H9 (cell line): ENCODE measurements at regions not wholly inside any gene's neighbourhood (a gene's known extent, or its start where the extent isn't known, plus 50 kb on each side); places are given as distances from the start of the nearest gene placed in this dataset.

Experiments
- DNase-seq: peaks from one replicate; pipeline ENCODE4 v3.0.0-alpha.2; 2017
- H2AFZ ChIP-seq: one replicate; pipeline ENCODE4 v1.6.1; 2013; ENCODE audit warnings: mild to moderate bottlenecking, low read length, control low read depth, moderate library complexity
- H2AK5ac ChIP-seq: 2 replicates; pipeline ENCODE4 v1.6.1; 2013; ENCODE audit warnings: low read length, control low read depth, mixed read lengths; ENCODE audit not compliant: insufficient read length
- H2BK120ac ChIP-seq: one replicate; pipeline ENCODE4 v1.6.1; 2013; ENCODE audit warnings: low read depth, mild to moderate bottlenecking, low read length, control low read depth, inconsistent platforms; ENCODE audit not compliant: poor library complexity, severe bottlenecking
- H2BK12ac ChIP-seq: 2 replicates; pipeline ENCODE4 v1.6.1; 2013; ENCODE audit warnings: low read length, control low read depth, mixed read lengths, low read depth; ENCODE audit not compliant: insufficient read length
- H2BK15ac ChIP-seq: 2 replicates; pipeline ENCODE4 v1.6.1; 2013; ENCODE audit warnings: low read depth, low read length, control low read depth
- H2BK20ac ChIP-seq: one replicate; pipeline ENCODE4 v1.6.1; 2013; ENCODE audit warnings: low read depth, mild to moderate bottlenecking, low read length, control low read depth, inconsistent platforms; ENCODE audit not compliant: poor library complexity, severe bottlenecking
- H2BK5ac ChIP-seq: 2 replicates; pipeline ENCODE4 v1.6.1; 2013; ENCODE audit warnings: low read length, control low read depth, mixed read lengths; ENCODE audit not compliant: insufficient read length
- H3K14ac ChIP-seq: 2 replicates; pipeline ENCODE4 v1.6.1; 2013; ENCODE audit warnings: low read length, control low read depth; ENCODE audit not compliant: insufficient read depth
- H3K18ac ChIP-seq: 2 replicates; pipeline ENCODE4 v1.6.1; 2013; ENCODE audit warnings: low read depth, mild to moderate bottlenecking, mixed read lengths, low read length, control low read depth; ENCODE audit not compliant: insufficient read length
- H3K23ac ChIP-seq: 2 replicates; pipeline ENCODE4 v1.6.1; 2013; ENCODE audit warnings: low read length, control low read depth, mixed read lengths, low read depth; ENCODE audit not compliant: insufficient read length
- H3K23me2 ChIP-seq: 2 replicates; pipeline ENCODE4 v1.6.1; 2013; ENCODE audit warnings: low read depth, mild to moderate bottlenecking, mixed read lengths, low read length, control low read depth; ENCODE audit not compliant: insufficient read length, poor library complexity, severe bottlenecking
- H3K27ac ChIP-seq: 2 replicates; pipeline ENCODE4 v1.5.1; 2013; ENCODE audit warnings: low read length, control low read depth, mixed read lengths, low read depth; ENCODE audit not compliant: insufficient read length
- H3K27me3 ChIP-seq: 2 replicates; pipeline ENCODE4 v1.6.1; 2013; ENCODE audit warnings: low read length, control low read depth, inconsistent platforms; ENCODE audit not compliant: insufficient read depth
- H3K4ac ChIP-seq: 2 replicates; pipeline ENCODE4 v1.6.1; 2013; ENCODE audit warnings: low read depth, mild to moderate bottlenecking, control low read depth, inconsistent platforms, low read length, moderate library complexity
- H3K4me1 ChIP-seq: 2 replicates; pipeline ENCODE4 v1.6.1; 2013; ENCODE audit warnings: low read length, control low read depth, inconsistent platforms; ENCODE audit not compliant: insufficient read depth
- H3K4me2 ChIP-seq: 2 replicates; pipeline ENCODE4 v1.6.1; 2013; ENCODE audit warnings: low read length, control low read depth, mixed read lengths; ENCODE audit not compliant: insufficient read length, insufficient read depth
- H3K56ac ChIP-seq: 2 replicates; pipeline ENCODE4 v1.6.1; 2013; ENCODE audit warnings: low read depth, mild to moderate bottlenecking, mixed read lengths, low read length, control low read depth; ENCODE audit not compliant: insufficient read length
- H3K79me1 ChIP-seq: 2 replicates; pipeline ENCODE4 v1.6.1; 2013; ENCODE audit warnings: low read depth, mild to moderate bottlenecking, moderate library complexity, low read length, control low read depth, inconsistent platforms; ENCODE audit not compliant: insufficient read depth, poor library complexity, severe bottlenecking
- H3K79me2 ChIP-seq: 2 replicates; pipeline ENCODE4 v1.6.1; 2013; ENCODE audit warnings: low read length, control low read depth, inconsistent platforms; ENCODE audit not compliant: insufficient read depth
- H3K9ac ChIP-seq: 2 replicates; pipeline ENCODE4 v1.6.1; 2013; ENCODE audit warnings: low read length, control low read depth, mixed read lengths; ENCODE audit not compliant: insufficient read length; ENCODE audit errors: extremely low read depth
- H3K9me3 ChIP-seq: one replicate; pipeline ENCODE4 v1.6.1; 2013; ENCODE audit warnings: low read depth, low read length, inconsistent platforms; ENCODE audit not compliant: control insufficient read depth
- H3T11ph ChIP-seq: one replicate; pipeline ENCODE4 v1.6.1; 2013; ENCODE audit warnings: mild to moderate bottlenecking, low read length, control low read depth, inconsistent platforms
- H4K20me1 ChIP-seq: one replicate; pipeline ENCODE4 v1.6.1; 2013; ENCODE audit not compliant: control insufficient read depth, insufficient read length, insufficient read depth
- H4K5ac ChIP-seq: 2 replicates; pipeline ENCODE4 v1.6.1; 2013; ENCODE audit warnings: low read depth, mild to moderate bottlenecking, mixed read lengths, low read length, control low read depth; ENCODE audit not compliant: insufficient read length
- H4K8ac ChIP-seq: replicated peaks from 2 replicates; pipeline ENCODE4 v1.6.1; 2013; ENCODE audit warnings: low read length, control low read depth, mixed read lengths, low read depth; ENCODE audit not compliant: insufficient read length
- H4K91ac ChIP-seq: 2 replicates; pipeline ENCODE4 v1.6.1; 2013; ENCODE audit warnings: low read depth, mild to moderate bottlenecking, moderate library complexity, mixed read lengths, low read length, control low read depth; ENCODE audit not compliant: insufficient read length
- H3K27ac Mint-ChIP-seq, 3 experiments: 2 replicates in 2 of 3; 3 replicates in 1 of 3; pipeline ENCODE4 v1.8.0; 2020 to 2021; ENCODE audit warnings: mixed read lengths in 3 of 3, mild to moderate bottlenecking in 1 of 3, moderate library complexity in 1 of 3
- H3K27me3 Mint-ChIP-seq: 2 replicates; pipeline ENCODE4 v1.8.0; 2021; ENCODE audit warnings: low read depth, mild to moderate bottlenecking, moderate library complexity, mixed read lengths
- H3K36me3 Mint-ChIP-seq, 3 experiments: 2 replicates in 2 of 3; 3 replicates in 1 of 3; pipeline ENCODE4 v1.8.0; 2020 to 2021; ENCODE audit warnings: low read depth in 3 of 3, mixed read lengths in 3 of 3; ENCODE audit not compliant: insufficient read depth in 1 of 3
- H3K4me1 Mint-ChIP-seq, 2 experiments: 2 replicates each; pipeline ENCODE4 v1.8.0; 2020; ENCODE audit warnings: mixed read lengths in 2 of 2
- H3K4me3 Mint-ChIP-seq, 2 experiments: 2 replicates in 1 of 2; 3 replicates in 1 of 2; pipeline ENCODE4 v1.8.0; 2020 to 2021; ENCODE audit warnings: mild to moderate bottlenecking in 2 of 2, mixed read lengths in 2 of 2, moderate library complexity in 1 of 2
- H3K9me3 Mint-ChIP-seq, 2 experiments: 2 replicates in 1 of 2; 3 replicates in 1 of 2; pipeline ENCODE4 v1.8.0; 2020; ENCODE audit warnings: mild to moderate bottlenecking in 2 of 2, mixed read lengths in 2 of 2, moderate library complexity in 1 of 2
- WGBS: extraction: QIAGEN DNeasy Blood & Tissue Kit; methylation state at CpG from one replicate; pipeline ENCODE4 v1.1.7; 2013; ENCODE audit warnings: missing lambda C conversion rate, low lambda C conversion rate, mixed read lengths; ENCODE audit not compliant: insufficient read length; ENCODE audit errors: extremely low coverage; 5-methylcytosine and 5-hydroxymethylcytosine counted together
- TF ChIP-seq, protein P1 (sequence below): fragments of 200-600 bp; sonication (generic); conservative IDR thresholded peaks from 3 replicates; pipeline ENCODE4 v1.8.0; 2021; ENCODE audit warnings: antibody characterized with exemption, mild to moderate bottlenecking

DNA sequence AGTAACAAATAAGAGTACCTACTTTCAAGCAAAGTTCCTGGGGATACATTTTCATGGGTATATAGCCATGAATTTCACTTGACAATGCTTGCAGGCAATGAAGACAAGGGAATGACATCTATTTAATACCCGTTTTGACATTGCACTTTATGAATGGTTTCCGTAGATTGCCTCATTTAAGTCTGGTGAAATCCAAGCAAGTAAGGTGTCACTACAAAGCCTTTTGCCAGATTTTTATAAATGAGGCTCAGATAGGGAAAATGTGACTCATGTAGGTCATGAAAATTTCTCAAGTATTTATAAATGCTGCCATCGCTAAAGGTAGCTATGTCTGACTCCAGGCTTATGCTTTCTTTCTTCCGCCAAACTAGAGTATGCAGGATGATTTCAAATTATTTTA is 644.3 kb downstream of the CDH8 start:
- Mint-ChIP-seq H3K9me3 (no peaks in the 10 kb centered on the region), H3K27me3 (0 out of 2 replicates have a peak, but pooled peaks cover 2% of the 10 kb centered on the region), H3K27ac (no peak overlapping the region), H3K4me1 (no peaks in the 10 kb centered on the region), H3K36me3 (no peaks in the 10 kb centered on the region), H3K4me3 (no peak overlapping the region)
- no peaks in the 10 kb centered on the region for H3K23me2 ChIP-seq
- no peak overlapping the region for H4K8ac ChIP-seq
- no peaks in the 10 kb centered on the region for H3K79me2 ChIP-seq
- TF ChIP-seq, protein P1, sequence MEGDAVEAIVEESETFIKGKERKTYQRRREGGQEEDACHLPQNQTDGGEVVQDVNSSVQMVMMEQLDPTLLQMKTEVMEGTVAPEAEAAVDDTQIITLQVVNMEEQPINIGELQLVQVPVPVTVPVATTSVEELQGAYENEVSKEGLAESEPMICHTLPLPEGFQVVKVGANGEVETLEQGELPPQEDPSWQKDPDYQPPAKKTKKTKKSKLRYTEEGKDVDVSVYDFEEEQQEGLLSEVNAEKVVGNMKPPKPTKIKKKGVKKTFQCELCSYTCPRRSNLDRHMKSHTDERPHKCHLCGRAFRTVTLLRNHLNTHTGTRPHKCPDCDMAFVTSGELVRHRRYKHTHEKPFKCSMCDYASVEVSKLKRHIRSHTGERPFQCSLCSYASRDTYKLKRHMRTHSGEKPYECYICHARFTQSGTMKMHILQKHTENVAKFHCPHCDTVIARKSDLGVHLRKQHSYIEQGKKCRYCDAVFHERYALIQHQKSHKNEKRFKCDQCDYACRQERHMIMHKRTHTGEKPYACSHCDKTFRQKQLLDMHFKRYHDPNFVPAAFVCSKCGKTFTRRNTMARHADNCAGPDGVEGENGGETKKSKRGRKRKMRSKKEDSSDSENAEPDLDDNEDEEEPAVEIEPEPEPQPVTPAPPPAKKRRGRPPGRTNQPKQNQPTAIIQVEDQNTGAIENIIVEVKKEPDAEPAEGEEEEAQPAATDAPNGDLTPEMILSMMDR, result no peak
- H2AFZ ChIP-seq, result no peak overlapping the region
- WGBS, result no CpG with 5 or more reads among the region's 4 CpGs
- no peak overlapping the region for H2BK20ac ChIP-seq
- H3K27me3 ChIP-seq, result no peaks in the 10 kb centered on the region
- no peak overlapping the region for H3K56ac ChIP-seq
- H3K14ac ChIP-seq, result no peak overlapping the region
- H3K4me1 ChIP-seq, result no peaks in the 10 kb centered on the region
- no peak for DNase-seq
- no peak overlapping the region for H2BK15ac ChIP-seq
- H3K79me1 ChIP-seq, result no peaks in the 10 kb centered on the region
- H2BK5ac ChIP-seq, result no peak overlapping the region
- no peak overlapping the region for H3K4me2 ChIP-seq
- H2AK5ac ChIP-seq, result no peak overlapping the region
- H3K18ac ChIP-seq, result no peak overlapping the region
- no peak overlapping the region for H3T11ph ChIP-seq
- no peaks in the 10 kb centered on the region for H4K20me1 ChIP-seq
- H4K5ac ChIP-seq, result no peak overlapping the region
- no peak overlapping the region for H4K91ac ChIP-seq
- no peak overlapping the region for H2BK12ac ChIP-seq
- H3K27ac ChIP-seq, result no peak overlapping the region
- no peak overlapping the region for H3K9ac ChIP-seq
- no peak overlapping the region for H3K23ac ChIP-seq
- H3K4ac ChIP-seq, result no peak overlapping the region
- no peaks in the 10 kb centered on the region for H3K9me3 ChIP-seq
- H2BK120ac ChIP-seq, result no peak overlapping the region
